ENCODE measurements at regions not wholly inside any gene's neighbourhood (a gene's known extent, or its start where the extent isn't known, plus 50 kb on each side); places are given as distances from the start of the nearest gene placed in this dataset. TPM values are rescaled to one million over a fixed set of nuclear protein-coding genes. Genes with fewer than 3 reads are reported as not detected.

Small RNA genes lying in the stretch of these regions (small RNA-seq; reads per million reads assigned to genes)
- gene RN7SKP262: not detected
